GM23338 (cell line): ENCODE measurements at regions not wholly inside any gene's neighbourhood (a gene's known extent, or its start where the extent isn't known, plus 50 kb on each side); places are given as distances from the start of the nearest gene placed in this dataset.
A peak's percentile ranks its signal among the peaks of the same experiment; 100 is the strongest.

Experiments used
- ATAC-seq: fragments of 200-7000 bp; cut with Tn5 transposase; 3 replicates; pipeline ENCODE4 v1.9.1; 2020
- DNase-seq: peaks from one replicate; pipeline ENCODE4 v3.0.0-alpha.2; 2015; ENCODE audit warnings: low spot score
- H2AFZ ChIP-seq: fragments of 200-600 bp; sonication (generic); 2 replicates; pipeline ENCODE4 v1.8.0; 2016; ENCODE audit warnings: antibody characterized with exemption, mild to moderate bottlenecking, moderate library complexity
- H3F3A ChIP-seq: fragments of 200-600 bp; sonication (generic); replicated peaks from 2 replicates; pipeline ENCODE4 v1.8.0; 2017; ENCODE audit warnings: antibody characterized with exemption, mixed run types, low read depth
- H3K27ac ChIP-seq: fragments of 200-600 bp; sonication (generic); 2 replicates; pipeline ENCODE4 v1.6.1; 2016; ENCODE audit warnings: low read depth
- H3K27me3 ChIP-seq: fragments of 200-600 bp; sonication (generic); 2 replicates; pipeline ENCODE4 v1.8.0; 2016; ENCODE audit warnings: mild to moderate bottlenecking, mixed run types, moderate library complexity; ENCODE audit not compliant: insufficient read depth
- H3K36me3 ChIP-seq: fragments of 200-600 bp; sonication (generic); 2 replicates; pipeline ENCODE4 v1.8.0; 2016; ENCODE audit warnings: mild to moderate bottlenecking; ENCODE audit not compliant: insufficient read depth
- H3K4me1 ChIP-seq: fragments of 200-600 bp; sonication (generic); 2 replicates; pipeline ENCODE4 v1.8.0; 2016; ENCODE audit warnings: mild to moderate bottlenecking, moderate library complexity; ENCODE audit not compliant: insufficient read depth
- H3K4me2 ChIP-seq: fragments of 200-600 bp; sonication (generic); 2 replicates; pipeline ENCODE4 v1.7.1; 2017; ENCODE audit warnings: mixed run types
- H3K4me3 ChIP-seq: fragments of 200-600 bp; sonication (generic); 2 replicates; pipeline ENCODE4 v1.6.1; 2016; ENCODE audit warnings: mixed run types
- H3K79me2 ChIP-seq: fragments of 200-600 bp; sonication (generic); replicated peaks from 2 replicates; pipeline ENCODE4 v1.8.0; 2017; ENCODE audit warnings: mild to moderate bottlenecking; ENCODE audit not compliant: insufficient read depth
- H3K9me2 ChIP-seq: fragments of 200-600 bp; sonication (generic); 2 replicates; pipeline ENCODE4 v1.8.0; 2017; ENCODE audit not compliant: insufficient read depth
- H4K20me1 ChIP-seq: fragments of 200-600 bp; sonication (generic); replicated peaks from 2 replicates; pipeline ENCODE4 v1.8.0; 2017; ENCODE audit warnings: mild to moderate bottlenecking; ENCODE audit not compliant: insufficient read depth
- H3K27ac Mint-ChIP-seq: 2 replicates; pipeline ENCODE4 v1.8.0; 2020; ENCODE audit warnings: inconsistent platforms, mild to moderate bottlenecking, moderate library complexity, mixed read lengths
- H3K27me3 Mint-ChIP-seq: 3 replicates; pipeline ENCODE4 v1.8.0; 2022; ENCODE audit warnings: low read depth, mild to moderate bottlenecking, moderate library complexity, mixed read lengths, inconsistent platforms; ENCODE audit not compliant: insufficient read depth, poor library complexity
- H3K36me3 Mint-ChIP-seq: 3 replicates; pipeline ENCODE4 v1.8.0; 2021; ENCODE audit warnings: low read depth, mild to moderate bottlenecking, inconsistent platforms, moderate library complexity, mixed read lengths
- H3K4me1 Mint-ChIP-seq: 3 replicates; pipeline ENCODE4 v1.8.0; 2020; ENCODE audit warnings: mild to moderate bottlenecking, inconsistent platforms, mixed read lengths
- H3K4me3 Mint-ChIP-seq: 3 replicates; pipeline ENCODE4 v1.8.0; 2021; ENCODE audit warnings: moderate library complexity, mild to moderate bottlenecking, inconsistent platforms, mixed read lengths
- H3K9me3 Mint-ChIP-seq: 3 replicates; pipeline ENCODE4 v1.8.0; 2020; ENCODE audit warnings: moderate library complexity, mild to moderate bottlenecking, inconsistent platforms, mixed read lengths
- CREB1 ChIP-seq: fragments of 250-450 bp; sonication (Bioruptor Pico); IDR thresholded peaks from 2 replicates; pipeline ENCODE4 v1.5.0; 2020; ENCODE audit warnings: low read depth, mild to moderate bottlenecking, moderate library complexity
- CTCF ChIP-seq, 2 experiments: fragments of 200-600 bp in 1 of 2; sonication (generic) in 1 of 2; conservative IDR thresholded peaks; 2 replicates each; pipeline versions ENCODE4 v1.5.1 to v1.6.1; 2016 to 2017; ENCODE audit warnings: antibody characterized with exemption in 2 of 2, low read depth in 2 of 2, mild to moderate bottlenecking in 2 of 2, moderate library complexity in 1 of 2
- ETS1 ChIP-seq: IDR thresholded peaks from 2 replicates; pipeline ENCODE4 v1.6.1; 2016; ENCODE audit warnings: antibody characterized with exemption
- EZH2 ChIP-seq: fragments of 200-600 bp; sonication (generic); IDR thresholded peaks from one replicate; pipeline ENCODE4 v1.8.0; 2017; ENCODE audit warnings: antibody characterized with exemption, mild to moderate bottlenecking, low read depth; ENCODE audit not compliant: unreplicated experiment
- EZH2phosphoT487 ChIP-seq: fragments of 200-600 bp; sonication (generic); IDR thresholded peaks from one replicate; pipeline ENCODE4 v1.8.1; 2018; ENCODE audit warnings: antibody characterized with exemption; ENCODE audit not compliant: unreplicated experiment
- JUNB ChIP-seq: IDR thresholded peaks from one replicate; pipeline ENCODE4 v1.6.1; 2016; ENCODE audit warnings: antibody characterized with exemption; ENCODE audit not compliant: unreplicated experiment
- NANOG ChIP-seq: IDR thresholded peaks from 2 replicates; pipeline ENCODE4 v1.6.1; 2016; ENCODE audit warnings: antibody characterized with exemption, borderline replicate concordance
- POLR2AphosphoS5 ChIP-seq: IDR thresholded peaks from 2 replicates; pipeline ENCODE4 v1.6.1; 2016; ENCODE audit warnings: antibody characterized with exemption, low read depth
- REST ChIP-seq: IDR thresholded peaks from one replicate; pipeline ENCODE4 v1.6.1; 2018; ENCODE audit warnings: antibody characterized with exemption; ENCODE audit not compliant: unreplicated experiment
- STAT1 ChIP-seq: IDR thresholded peaks from one replicate; pipeline ENCODE4 v1.6.1; 2016; ENCODE audit warnings: antibody characterized with exemption; ENCODE audit not compliant: unreplicated experiment
- ZNF114 ChIP-seq: fragments of 250-450 bp; sonication (Bioruptor Pico); IDR thresholded peaks from 2 replicates; pipeline ENCODE4 v1.5.0; 2020; ENCODE audit warnings: mild to moderate bottlenecking, moderate library complexity
- ZNF331 ChIP-seq: fragments of 250-450 bp; sonication (Bioruptor Pico); IDR thresholded peaks from 2 replicates; pipeline ENCODE4 v1.5.0; 2020; ENCODE audit warnings: low read depth, mild to moderate bottlenecking, moderate library complexity
- ZNF462 ChIP-seq: fragments of 250-450 bp; sonication (Bioruptor Pico); IDR thresholded peaks from 2 replicates; pipeline ENCODE4 v1.5.0; 2020; ENCODE audit warnings: mild to moderate bottlenecking, moderate library complexity

GRCh38 chr9:105877721-105878120 is 183.4 kb downstream of the TMEM38B start (continued):
- TF ChIP-seq ZNF462 (no peak), CREB1 (no peak), STAT1 (no peak)

GRCh38 chr9:105879181-105879580 is 184.8 kb downstream of the TMEM38B start:
- no peak overlapping the region for H3K4me3 Mint-ChIP-seq
- H4K20me1 ChIP-seq, result no peaks in the 10 kb centered on the region
- H3F3A ChIP-seq, result no peaks in the 10 kb centered on the region
- H3K4me1 Mint-ChIP-seq, result no peaks in the 10 kb centered on the region; the same call in 1 of the 3 replicates
- H3K27ac Mint-ChIP-seq, result no peak overlapping the region
- no peaks in the 10 kb centered on the region for H3K4me1 ChIP-seq
- no peaks in the 10 kb centered on the region for H3K9me2 ChIP-seq
- DNase-seq (no peak), ATAC-seq (no peak)
- H3K27me3 Mint-ChIP-seq, result no peaks in the 10 kb centered on the region
- H3K27me3 ChIP-seq, result no peaks in the 10 kb centered on the region
- H3K79me2 ChIP-seq, result no peaks in the 10 kb centered on the region
- H3K36me3 ChIP-seq, result no peaks in the 10 kb centered on the region
- no peaks in the 10 kb centered on the region for H3K36me3 Mint-ChIP-seq
- 0 out of 2 replicates have a peak overlapping the region, but pooled peaks have one; percentile 28 for H2AFZ ChIP-seq
- H3K4me3 ChIP-seq, result no peak overlapping the region
- no peak overlapping the region for H3K27ac ChIP-seq
- H3K9me3 Mint-ChIP-seq, result no peaks in the 10 kb centered on the region
- no peak overlapping the region for H3K4me2 ChIP-seq
- TF ChIP-seq POLR2AphosphoS5, result no peak
- TF ChIP-seq ZNF114 (CRISPR knock-in tag), result no peak
- TF ChIP-seq REST, result no peak
- no peak for TF ChIP-seq JUNB
- TF ChIP-seq STAT1, result no peak
- no peak for TF ChIP-seq CTCF (conservative IDR thresholded peaks at IDR 0.05; ENCODE audit: low read depth in 2 of 2)
- TF ChIP-seq ETS1, result no peak
- no peak for TF ChIP-seq ZNF331
- no peak for TF ChIP-seq CREB1
- no peak for TF ChIP-seq NANOG
- TF ChIP-seq EZH2phosphoT487, result no peak
- TF ChIP-seq EZH2, result no peak
